ENCODE measurements at regions not wholly inside any gene's neighbourhood (a gene's known extent, or its start where the extent isn't known, plus 50 kb on each side); places are given as distances from the start of the nearest gene placed in this dataset.
"Not testable (repeated sequence)": the region's sequence is repeated elsewhere in the genome, so short reads cannot be mapped to it uniquely, and the experiment has no call there.

DNA sequence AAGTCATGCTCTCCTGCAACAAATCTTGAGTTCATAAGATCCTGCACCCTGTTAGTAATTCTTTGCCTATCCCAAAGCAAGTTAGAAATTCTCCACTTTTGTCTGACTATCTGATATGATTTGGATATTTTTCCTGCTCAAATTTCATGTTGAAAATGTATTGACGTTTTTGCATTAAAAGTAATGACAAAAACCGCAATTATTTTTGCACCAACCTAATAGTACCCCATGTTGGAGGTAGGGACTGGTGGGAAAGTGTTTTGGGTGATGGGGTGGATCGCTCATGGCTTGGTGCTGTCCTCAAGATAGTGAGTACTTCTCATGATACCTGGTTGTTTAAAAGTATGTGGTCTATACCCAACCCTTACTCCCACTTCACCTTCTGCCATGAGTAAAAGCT lies 713.4 kb downstream of the CDH18 start:
- Mint-ChIP-seq H3K36me3 (no peaks in the 10 kb centered on the region), H3K4me3 (no peak overlapping the region), H3K27ac (no peak overlapping the region), H3K27me3 (no peaks in the 10 kb centered on the region), H3K9me3 (peaks cover 8% of the 10 kb centered on the region), H3K4me1 (no peaks in the 10 kb centered on the region)

GRCh38 chr5:19285286-19285685 lies 702.7 kb downstream of the CDH18 start:
- Mint-ChIP-seq H3K4me3 (no peak overlapping the region), H3K36me3 (no peaks in the 10 kb centered on the region)

DNA sequence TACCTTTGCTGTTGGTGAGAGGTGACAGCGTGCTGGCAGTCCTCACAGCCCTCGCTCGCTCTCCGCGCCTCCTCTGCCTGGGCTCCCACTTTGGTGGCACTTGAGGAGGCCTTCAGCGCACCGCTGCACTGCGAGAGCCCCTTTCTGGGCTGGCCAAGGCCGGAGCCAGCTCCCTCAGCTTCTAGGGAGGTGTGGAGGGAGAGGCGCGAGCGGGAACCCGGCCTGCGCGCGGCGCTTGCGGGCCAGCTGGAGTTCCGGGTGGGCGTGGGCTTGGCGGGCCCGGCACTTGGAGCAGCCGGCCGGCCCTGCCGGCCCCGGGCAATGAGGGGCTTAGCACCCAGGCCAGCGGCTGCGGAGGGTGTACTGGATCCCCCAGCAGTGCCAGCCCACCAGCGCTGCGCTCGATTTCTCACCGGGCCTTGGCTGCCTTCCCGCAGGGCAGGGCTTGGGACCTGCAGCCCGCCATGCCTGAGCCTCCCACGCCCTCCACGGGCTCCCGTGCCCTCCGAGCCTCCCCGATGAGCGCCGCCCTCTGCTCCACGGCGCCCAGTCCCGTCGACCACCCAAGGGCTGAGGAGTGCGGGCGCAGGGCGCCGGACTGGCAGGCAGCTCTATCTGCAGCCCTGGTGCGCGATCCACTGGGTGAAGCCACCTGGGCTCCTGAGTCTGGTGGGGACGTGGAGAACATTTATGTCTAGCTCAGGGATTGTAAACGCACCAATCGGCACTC lies 700.3 kb downstream of the CDH18 start:
- H3K27me3 Mint-ChIP-seq, H3K36me3 Mint-ChIP-seq, H3K27ac Mint-ChIP-seq, H3K4me1 Mint-ChIP-seq, H3K4me3 Mint-ChIP-seq: not testable (repeated sequence)
- H3K9me3 Mint-ChIP-seq: peaks cover 10% of the 10 kb centered on the region

More at GRCh38 chr5:19285286-19285685, 702.7 kb downstream of the CDH18 start:
- Mint-ChIP-seq H3K27me3 (no peaks in the 10 kb centered on the region), H3K9me3 (peaks cover 10% of the 10 kb centered on the region), H3K27ac (no peak overlapping the region), H3K4me1 (no peaks in the 10 kb centered on the region)

DNA sequence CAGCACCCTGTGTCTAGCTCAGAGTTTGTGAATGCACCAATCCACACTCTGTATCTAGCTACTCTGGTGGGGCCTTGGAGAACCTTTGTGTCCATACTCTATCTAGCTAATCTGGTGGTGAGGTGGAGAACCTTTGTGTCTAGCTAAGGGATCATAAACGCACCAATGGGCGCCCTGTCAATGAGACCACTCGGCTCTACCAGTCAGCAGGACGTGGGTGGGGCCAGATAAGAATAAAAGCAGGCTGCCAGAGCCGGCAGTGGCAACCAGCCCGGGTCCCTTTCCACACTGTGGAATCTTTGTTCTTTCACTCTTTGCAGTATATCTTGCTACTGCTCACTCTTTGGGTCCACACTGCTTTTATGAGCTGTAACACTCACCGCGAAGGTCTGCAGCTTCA lies 699.7 kb downstream of the CDH18 start:
- not testable (repeated sequence) for H3K36me3 Mint-ChIP-seq, H3K27me3 Mint-ChIP-seq, H3K4me1 Mint-ChIP-seq, H3K4me3 Mint-ChIP-seq, H3K27ac Mint-ChIP-seq
- peaks cover 12% of the 10 kb centered on the region for H3K9me3 Mint-ChIP-seq

DNA sequence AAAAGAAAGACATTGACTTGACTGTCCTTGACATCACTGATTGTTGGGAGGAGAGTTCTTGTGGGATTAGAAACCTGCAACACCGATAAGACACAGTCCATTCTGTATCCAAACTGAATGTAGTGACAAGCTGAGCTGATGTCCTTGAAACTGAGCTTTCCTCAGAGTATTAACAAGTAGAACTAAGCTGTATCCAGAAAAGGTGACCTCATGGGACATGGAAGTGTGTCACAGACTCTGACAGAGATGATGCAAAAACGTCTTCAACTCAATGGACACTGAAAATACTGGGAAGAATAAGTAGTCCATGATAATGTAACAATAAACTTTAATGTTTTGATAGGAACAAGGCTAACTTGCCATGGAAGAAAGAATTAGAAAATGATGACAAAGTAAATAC lies 690.1 kb downstream of the CDH18 start:
- H3K36me3 Mint-ChIP-seq: no peaks in the 10 kb centered on the region
- H3K4me3 Mint-ChIP-seq: no peak overlapping the region
- H3K27ac Mint-ChIP-seq: no peak overlapping the region
- peaks cover 28% of the 10 kb centered on the region for H3K9me3 Mint-ChIP-seq
- no peaks in the 10 kb centered on the region for H3K27me3 Mint-ChIP-seq
- no peaks in the 10 kb centered on the region for H3K4me1 Mint-ChIP-seq

DNA sequence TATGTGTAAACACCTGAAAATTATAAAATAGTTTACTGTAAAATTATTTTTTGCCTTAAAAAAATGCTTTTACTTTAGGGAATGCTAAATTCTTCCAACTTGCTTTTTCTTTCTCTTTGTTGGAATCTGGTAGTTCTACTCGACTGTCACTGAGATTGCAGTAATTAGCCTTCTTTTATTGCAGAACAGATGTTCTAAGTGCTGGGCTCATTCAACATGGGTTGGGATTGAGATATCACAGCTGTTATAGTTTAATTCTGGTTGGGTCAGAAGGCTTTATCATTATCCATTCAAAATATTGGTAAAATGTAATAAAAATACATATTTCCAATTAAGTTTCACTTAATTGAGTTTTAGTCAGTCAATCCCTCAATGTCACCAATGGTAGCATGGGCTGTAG lies 686.7 kb downstream of the CDH18 start:
- Mint-ChIP-seq H3K4me1 (no peaks in the 10 kb centered on the region), H3K4me3 (no peak overlapping the region), H3K27ac (no peak overlapping the region), H3K27me3 (no peaks in the 10 kb centered on the region), H3K9me3 (peaks cover 16% of the 10 kb centered on the region), H3K36me3 (no peaks in the 10 kb centered on the region)

- Mint-ChIP-seq H3K27ac (no peak overlapping the region), H3K27me3 (no peaks in the 10 kb centered on the region), H3K4me1 (no peaks in the 10 kb centered on the region), H3K9me3 (peaks cover 32% of the 10 kb centered on the region), H3K36me3 (no peaks in the 10 kb centered on the region), H3K4me3 (no peak overlapping the region)
Observed at GRCh38 chr5:19314840-19315239, 673.2 kb downstream of the CDH18 start.

DNA sequence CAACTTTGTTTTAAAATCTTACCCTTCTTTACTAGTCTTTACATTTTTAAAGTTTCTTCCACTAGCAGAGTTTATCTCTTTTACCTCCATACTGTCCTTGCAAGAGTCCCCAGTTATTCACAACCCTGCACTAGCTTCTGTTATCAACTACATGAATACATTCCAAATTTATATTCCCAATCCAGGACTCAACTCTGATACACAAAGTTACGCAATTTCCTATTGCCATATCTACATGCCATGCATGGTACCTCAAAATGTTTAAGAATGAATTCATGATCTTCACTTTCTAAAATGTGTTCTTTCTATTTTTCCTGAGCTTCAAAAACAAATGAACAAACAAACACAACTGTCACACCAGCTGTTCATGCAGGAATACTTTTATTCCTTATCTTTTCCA lies 668.7 kb downstream of the CDH18 start:
- H3K27me3 Mint-ChIP-seq: no peaks in the 10 kb centered on the region
- H3K4me3 Mint-ChIP-seq: no peak overlapping the region
- H3K9me3 Mint-ChIP-seq: peaks cover 26% of the 10 kb centered on the region
- no peak overlapping the region for H3K27ac Mint-ChIP-seq
- H3K36me3 Mint-ChIP-seq: no peaks in the 10 kb centered on the region
- H3K4me1 Mint-ChIP-seq: no peaks in the 10 kb centered on the region

- H3K4me1 Mint-ChIP-seq: no peaks in the 10 kb centered on the region
- no peaks in the 10 kb centered on the region for H3K27me3 Mint-ChIP-seq
- no peak overlapping the region for H3K27ac Mint-ChIP-seq
- H3K36me3 Mint-ChIP-seq: no peaks in the 10 kb centered on the region
- peaks cover 15% of the 10 kb centered on the region for H3K9me3 Mint-ChIP-seq
- no peak overlapping the region for H3K4me3 Mint-ChIP-seq
Observed at GRCh38 chr5:19322716-19323485, 665.1 kb downstream of the CDH18 start.

GRCh38 chr5:19334278-19334677 lies 653.7 kb downstream of the CDH18 start:
- H3K36me3 Mint-ChIP-seq: no peaks in the 10 kb centered on the region
- peaks cover 11% of the 10 kb centered on the region for H3K9me3 Mint-ChIP-seq
- H3K4me3 Mint-ChIP-seq: no peak overlapping the region
- no peaks in the 10 kb centered on the region for H3K27me3 Mint-ChIP-seq
- no peaks in the 10 kb centered on the region for H3K4me1 Mint-ChIP-seq
- H3K27ac Mint-ChIP-seq: no peak overlapping the region

- H3K27me3 Mint-ChIP-seq: no peaks in the 10 kb centered on the region
- no peaks in the 10 kb centered on the region for H3K9me3 Mint-ChIP-seq
Observed at GRCh38 chr5:19342942-19343341, 645.1 kb downstream of the CDH18 start.

DNA sequence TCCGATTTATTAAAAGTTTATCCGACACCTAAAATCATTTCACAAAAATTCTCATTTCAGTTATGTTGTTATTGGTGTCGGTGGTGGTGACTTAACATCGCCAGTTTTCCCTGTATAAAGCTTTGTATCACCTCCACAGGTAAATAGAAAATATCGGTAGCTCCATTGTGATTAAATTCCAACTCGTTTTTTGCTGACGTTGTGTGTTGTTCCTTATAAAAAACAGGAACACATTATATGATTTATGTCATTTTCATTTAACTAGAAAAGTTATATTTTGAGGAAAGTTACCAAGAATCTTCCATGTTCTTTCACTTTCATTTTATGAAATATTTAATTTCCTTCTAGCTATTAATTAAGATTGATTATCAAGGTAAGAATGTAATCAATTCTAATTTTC lies 635.9 kb downstream of the CDH18 start:
- no peaks in the 10 kb centered on the region for H3K4me1 Mint-ChIP-seq
- no peaks in the 10 kb centered on the region for H3K36me3 Mint-ChIP-seq
- no peaks in the 10 kb centered on the region for H3K27me3 Mint-ChIP-seq
- no peak overlapping the region for H3K27ac Mint-ChIP-seq
- H3K4me3 Mint-ChIP-seq: no peak overlapping the region
- H3K9me3 Mint-ChIP-seq: peaks cover 4% of the 10 kb centered on the region

More at GRCh38 chr5:19342942-19343341, 645.1 kb downstream of the CDH18 start:
- H3K4me3 Mint-ChIP-seq: no peak overlapping the region
- no peaks in the 10 kb centered on the region for H3K36me3 Mint-ChIP-seq
- no peaks in the 10 kb centered on the region for H3K4me1 Mint-ChIP-seq
- H3K27ac Mint-ChIP-seq: no peak overlapping the region

- H3K9me3 Mint-ChIP-seq: no peaks in the 10 kb centered on the region
- H3K4me3 Mint-ChIP-seq: no peak overlapping the region
- no peaks in the 10 kb centered on the region for H3K36me3 Mint-ChIP-seq
- H3K4me1 Mint-ChIP-seq: no peaks in the 10 kb centered on the region
- no peaks in the 10 kb centered on the region for H3K27me3 Mint-ChIP-seq
- H3K27ac Mint-ChIP-seq: no peak overlapping the region
Observed at GRCh38 chr5:19369048-19369447, 619.0 kb downstream of the CDH18 start.

GRCh38 chr5:19369561-19369960 lies 618.4 kb downstream of the CDH18 start:
- H3K27ac Mint-ChIP-seq: no peak overlapping the region
- no peaks in the 10 kb centered on the region for H3K9me3 Mint-ChIP-seq
- H3K36me3 Mint-ChIP-seq: no peaks in the 10 kb centered on the region
- H3K4me3 Mint-ChIP-seq: no peak overlapping the region
- H3K4me1 Mint-ChIP-seq: no peaks in the 10 kb centered on the region
- H3K27me3 Mint-ChIP-seq: no peaks in the 10 kb centered on the region

- Mint-ChIP-seq H3K4me3 (no peak overlapping the region), H3K27me3 (no peaks in the 10 kb centered on the region), H3K4me1 (no peaks in the 10 kb centered on the region), H3K36me3 (no peaks in the 10 kb centered on the region), H3K9me3 (no peaks in the 10 kb centered on the region), H3K27ac (no peak overlapping the region)
Observed at GRCh38 chr5:19370655-19371386, 617.2 kb downstream of the CDH18 start.

DNA sequence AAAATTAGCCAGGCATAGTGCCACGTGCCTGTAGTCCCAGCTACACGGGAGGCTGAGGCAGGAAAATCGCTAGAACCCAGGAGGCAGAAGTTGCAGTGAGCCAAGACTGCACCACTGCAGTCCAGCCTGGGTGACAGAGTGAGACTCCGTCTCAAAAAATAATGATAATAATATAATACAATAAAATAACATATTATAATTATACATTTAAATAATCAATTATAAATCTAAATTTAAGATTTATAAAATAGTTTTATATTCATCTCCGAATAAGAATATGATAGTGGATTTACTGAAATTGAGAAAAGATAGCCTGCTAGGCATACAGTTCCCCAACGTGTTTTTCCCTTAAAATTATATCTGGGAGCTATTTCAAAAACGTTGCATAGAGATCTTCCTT lies 599.6 kb downstream of the CDH18 start:
- no peak overlapping the region for H3K27ac Mint-ChIP-seq
- H3K4me1 Mint-ChIP-seq: no peaks in the 10 kb centered on the region
- no peak overlapping the region for H3K4me3 Mint-ChIP-seq
- peaks cover 20% of the 10 kb centered on the region for H3K9me3 Mint-ChIP-seq
- no peaks in the 10 kb centered on the region for H3K27me3 Mint-ChIP-seq
- H3K36me3 Mint-ChIP-seq: no peaks in the 10 kb centered on the region
